ENCODE measurements at regions not wholly inside any gene's neighbourhood (a gene's known extent, or its start where the extent isn't known, plus 50 kb on each side); places are given as distances from the start of the nearest gene placed in this dataset.

- intact Hi-C loops (cut with micrococcal nuclease), result no loop called here
- DNase-seq, result no peak
- Mint-ChIP-seq H3K27me3 (ENCODE audit: low read depth) (peaks cover 29% of the 10 kb centered on the region), H3K4me3 (no peak overlapping the region), H3K27ac (no peak overlapping the region), H3K36me3 (ENCODE audit: low read depth) (no peaks in the 10 kb centered on the region), H3K4me1 (ENCODE audit: low read depth) (peaks cover 8% of the 10 kb centered on the region), H3K9me3 (no peaks in the 10 kb centered on the region)
- CTCF ChIA-PET, result no interaction called here
Observed at GRCh38 chr2:16013359-16013911, 73.1 kb downstream of the MYCN start.

GRCh38 chr2:16012626-16013358, 72.4 kb downstream of the MYCN start:
- CTCF ChIA-PET, result no interaction called here
- no peaks in the 10 kb centered on the region for H3K36me3 Mint-ChIP-seq (ENCODE audit: low read depth)
- H3K27ac Mint-ChIP-seq, result no peak overlapping the region
- intact Hi-C loops (cut with micrococcal nuclease), result no loop called here
- no peaks in the 10 kb centered on the region for H3K9me3 Mint-ChIP-seq
- H3K27me3 Mint-ChIP-seq (ENCODE audit: low read depth), result peaks cover 29% of the 10 kb centered on the region
- H3K4me3 Mint-ChIP-seq, result no peak overlapping the region
- no peak for DNase-seq
- peaks cover 8% of the 10 kb centered on the region for H3K4me1 Mint-ChIP-seq (ENCODE audit: low read depth)

GRCh38 chr2:16012029-16012596, 71.8 kb downstream of the MYCN start:
- H3K4me1 Mint-ChIP-seq (ENCODE audit: low read depth), result peaks cover 5% of the 10 kb centered on the region
- CTCF ChIA-PET, result no interaction called here
- H3K4me3 Mint-ChIP-seq, result no peak overlapping the region
- H3K27me3 Mint-ChIP-seq (ENCODE audit: low read depth), result peaks cover 26% of the 10 kb centered on the region
- no peak overlapping the region for H3K27ac Mint-ChIP-seq
- no peak for DNase-seq
- H3K9me3 Mint-ChIP-seq, result no peaks in the 10 kb centered on the region
- no peaks in the 10 kb centered on the region for H3K36me3 Mint-ChIP-seq (ENCODE audit: low read depth)
- intact Hi-C loops (cut with micrococcal nuclease), result no loop called here

GRCh38 chr2:16011621-16011960, 71.2 kb downstream of the MYCN start:
- DNase-seq, result no peak
- H3K4me3 Mint-ChIP-seq, result no peak overlapping the region
- peaks cover 5% of the 10 kb centered on the region for H3K4me1 Mint-ChIP-seq (ENCODE audit: low read depth)
- intact Hi-C loops (cut with micrococcal nuclease), result no loop called here
- H3K27me3 Mint-ChIP-seq (ENCODE audit: low read depth), result peaks cover 26% of the 10 kb centered on the region
- no peaks in the 10 kb centered on the region for H3K9me3 Mint-ChIP-seq
- H3K36me3 Mint-ChIP-seq (ENCODE audit: low read depth), result no peaks in the 10 kb centered on the region
- CTCF ChIA-PET, result no interaction called here
- no peak overlapping the region for H3K27ac Mint-ChIP-seq

- no peak overlapping the region for H3K27ac Mint-ChIP-seq
- intact Hi-C loops (cut with micrococcal nuclease), result no loop called here
- H3K9me3 Mint-ChIP-seq, result no peaks in the 10 kb centered on the region
- CTCF ChIA-PET, result interaction anchor here (1.0 kb wide), 1 partner anchor 746 kb away, joined by 3 read pairs; no protein-coding TSS in a partner anchor
- DNase-seq, result no peak
- H3K4me1 Mint-ChIP-seq (ENCODE audit: low read depth), result peaks cover 7% of the 10 kb centered on the region
- H3K4me3 Mint-ChIP-seq, result no peak overlapping the region
- H3K27me3 Mint-ChIP-seq (ENCODE audit: low read depth), result peaks cover 26% of the 10 kb centered on the region
- H3K36me3 Mint-ChIP-seq (ENCODE audit: low read depth), result no peaks in the 10 kb centered on the region
Observed at GRCh38 chr2:16010951-16011620, 70.7 kb downstream of the MYCN start.

GRCh38 chr2:16010011-16010410, 69.7 kb downstream of the MYCN start:
- Mint-ChIP-seq H3K9me3 (no peaks in the 10 kb centered on the region), H3K4me1 (ENCODE audit: low read depth) (peaks cover 7% of the 10 kb centered on the region), H3K36me3 (ENCODE audit: low read depth) (no peaks in the 10 kb centered on the region), H3K27me3 (ENCODE audit: low read depth) (peaks cover 24% of the 10 kb centered on the region), H3K27ac (no peak overlapping the region), H3K4me3 (no peak overlapping the region)
- DNase-seq, result no peak
- intact Hi-C loops (cut with micrococcal nuclease), result no loop called here
- CTCF ChIA-PET, result interaction anchor here (1.0 kb wide), 1 partner anchor 747 kb away, joined by 3 read pairs; no protein-coding TSS in a partner anchor

- H3K27ac Mint-ChIP-seq, result no peak overlapping the region
- no peaks in the 10 kb centered on the region for H3K9me3 Mint-ChIP-seq
- H3K27me3 Mint-ChIP-seq (ENCODE audit: low read depth), result peaks cover 19% of the 10 kb centered on the region
- no peaks in the 10 kb centered on the region for H3K36me3 Mint-ChIP-seq (ENCODE audit: low read depth)
- intact Hi-C loops (cut with micrococcal nuclease), result no loop called here
- peaks cover 7% of the 10 kb centered on the region for H3K4me1 Mint-ChIP-seq (ENCODE audit: low read depth)
- CTCF ChIA-PET, result no interaction called here
- DNase-seq, result no peak
- H3K4me3 Mint-ChIP-seq, result no peak overlapping the region
Observed at GRCh38 chr2:16009560-16009959, 69.2 kb downstream of the MYCN start.

- Mint-ChIP-seq H3K27me3 (ENCODE audit: low read depth) (peaks cover 13% of the 10 kb centered on the region), H3K36me3 (ENCODE audit: low read depth) (no peaks in the 10 kb centered on the region), H3K9me3 (no peaks in the 10 kb centered on the region), H3K4me1 (ENCODE audit: low read depth) (peaks cover 7% of the 10 kb centered on the region), H3K27ac (no peak overlapping the region), H3K4me3 (no peak overlapping the region)
- intact Hi-C loops (cut with micrococcal nuclease), result no loop called here
- CTCF ChIA-PET, result no interaction called here
- DNase-seq, result no peak
Observed at GRCh38 chr2:16008856-16009255, 68.5 kb downstream of the MYCN start.

GRCh38 chr2:16008331-16008850, 68.0 kb downstream of the MYCN start:
- H3K27ac Mint-ChIP-seq, result no peak overlapping the region
- no peak overlapping the region for H3K4me3 Mint-ChIP-seq
- peaks cover 8% of the 10 kb centered on the region for H3K27me3 Mint-ChIP-seq (ENCODE audit: low read depth)
- H3K4me1 Mint-ChIP-seq (ENCODE audit: low read depth), result peaks cover 4% of the 10 kb centered on the region
- DNase-seq, result no peak
- no peaks in the 10 kb centered on the region for H3K36me3 Mint-ChIP-seq (ENCODE audit: low read depth)
- H3K9me3 Mint-ChIP-seq, result no peaks in the 10 kb centered on the region
- intact Hi-C loops (cut with micrococcal nuclease), result no loop called here
- CTCF ChIA-PET, result no interaction called here

- CTCF ChIA-PET, result no interaction called here
- H3K27ac Mint-ChIP-seq, result no peak overlapping the region
- H3K4me1 Mint-ChIP-seq (ENCODE audit: low read depth), result peaks cover 2% of the 10 kb centered on the region
- peaks cover 8% of the 10 kb centered on the region for H3K27me3 Mint-ChIP-seq (ENCODE audit: low read depth)
- no peak overlapping the region for H3K4me3 Mint-ChIP-seq
- DNase-seq, result no peak
- no peaks in the 10 kb centered on the region for H3K36me3 Mint-ChIP-seq (ENCODE audit: low read depth)
- no peaks in the 10 kb centered on the region for H3K9me3 Mint-ChIP-seq
- intact Hi-C loops (cut with micrococcal nuclease), result no loop called here
Observed at GRCh38 chr2:16007167-16007934, 67.0 kb downstream of the MYCN start.

GRCh38 chr2:16006537-16007166, 66.3 kb downstream of the MYCN start:
- Mint-ChIP-seq H3K36me3 (ENCODE audit: low read depth) (no peaks in the 10 kb centered on the region), H3K27ac (no peak overlapping the region), H3K4me3 (no peak overlapping the region), H3K27me3 (ENCODE audit: low read depth) (peaks cover 5% of the 10 kb centered on the region), H3K9me3 (no peaks in the 10 kb centered on the region), H3K4me1 (ENCODE audit: low read depth) (peaks cover 2% of the 10 kb centered on the region)
- intact Hi-C loops (cut with micrococcal nuclease), result no loop called here
- no peak for DNase-seq
- CTCF ChIA-PET, result no interaction called here

All from activated naive CD4-positive, alpha-beta T cell treated with anti-CD3 and anti-CD28 coated beads for 36 hours (primary cell).